ENCODE measurements at regions not wholly inside any gene's neighbourhood (a gene's known extent, or its start where the extent isn't known, plus 50 kb on each side); places are given as distances from the start of the nearest gene placed in this dataset.

DNA sequence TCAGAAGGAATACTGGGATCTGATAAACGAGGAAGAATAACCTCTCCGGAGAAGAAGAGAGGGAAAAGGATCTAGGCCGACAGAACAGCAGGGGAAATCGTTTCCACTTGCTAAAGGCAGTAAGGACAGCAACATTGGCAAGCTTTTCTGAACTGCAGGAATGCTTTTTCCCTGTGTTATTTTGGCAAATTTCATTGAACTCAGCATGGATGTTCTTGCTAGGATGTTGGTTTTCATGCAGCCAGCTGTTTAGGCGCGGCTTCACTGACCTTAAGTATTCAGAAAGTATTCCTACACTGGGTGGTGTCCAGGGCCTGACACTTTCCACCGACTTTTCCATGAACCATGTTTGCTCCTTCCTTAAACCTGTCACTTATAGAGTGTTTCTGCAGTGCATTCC lies 489.7 kb downstream of the CNTN3 start:
- no peak for DNase-seq

DNA sequence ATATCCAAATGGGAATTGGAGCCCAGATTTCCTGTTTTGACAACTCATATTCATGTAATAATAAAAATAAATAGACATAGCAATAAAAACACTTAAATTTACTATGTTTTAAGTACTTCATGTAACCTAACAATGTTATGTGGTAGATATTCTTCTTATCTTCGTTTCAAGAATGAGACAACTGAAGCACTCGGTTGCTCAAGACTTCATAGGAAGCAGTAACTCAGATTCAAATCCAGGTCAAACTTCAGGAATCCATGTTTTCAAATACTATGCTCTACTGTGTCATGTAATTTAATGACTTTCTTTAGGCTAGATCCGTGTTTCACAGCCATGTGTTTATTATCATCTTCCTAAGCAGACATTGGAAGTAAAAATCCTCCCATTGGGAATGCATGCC lies 492.2 kb downstream of the CNTN3 start:
- DNase-seq = no peak

DNA sequence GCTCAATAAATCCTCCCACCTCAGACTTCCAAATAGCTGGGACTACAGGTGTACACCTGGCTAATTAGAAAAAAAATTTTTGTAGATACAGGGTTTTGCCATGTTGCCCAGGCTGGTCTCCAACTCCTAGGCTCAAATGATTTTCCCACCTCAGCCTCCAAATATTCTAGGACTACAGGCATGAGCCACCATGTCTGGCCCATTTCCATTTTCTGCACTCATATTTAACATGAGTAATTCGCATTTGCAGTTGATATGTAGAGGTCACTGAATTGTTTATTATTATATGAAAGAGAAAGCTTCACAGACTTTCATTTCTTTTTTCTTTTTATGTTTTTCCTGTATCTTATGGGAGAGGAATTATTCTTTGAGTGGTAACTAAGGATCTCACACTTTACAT lies 492.7 kb downstream of the CNTN3 start:
- DNase-seq = no peak

DNA sequence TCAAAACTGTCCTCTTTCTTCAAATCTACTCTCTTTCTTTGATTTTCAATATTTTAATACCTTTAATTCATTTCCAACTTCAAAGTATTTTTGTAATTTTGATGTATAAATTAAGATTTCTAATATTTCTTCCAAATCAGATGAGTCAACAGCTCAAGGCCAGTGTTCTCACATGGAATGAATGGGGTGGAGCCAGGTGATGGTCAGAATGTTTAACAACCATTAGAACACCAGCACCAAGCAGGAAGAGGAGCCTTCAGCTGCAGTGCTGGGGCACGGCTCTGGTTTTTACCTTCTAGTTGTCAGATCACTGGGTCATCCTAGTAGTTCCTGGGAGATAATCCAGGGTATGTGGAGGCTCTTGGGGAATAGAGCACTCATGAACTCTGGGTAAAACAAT lies 494.5 kb upstream of the PDZRN3 start:
- no peak for DNase-seq

DNA sequence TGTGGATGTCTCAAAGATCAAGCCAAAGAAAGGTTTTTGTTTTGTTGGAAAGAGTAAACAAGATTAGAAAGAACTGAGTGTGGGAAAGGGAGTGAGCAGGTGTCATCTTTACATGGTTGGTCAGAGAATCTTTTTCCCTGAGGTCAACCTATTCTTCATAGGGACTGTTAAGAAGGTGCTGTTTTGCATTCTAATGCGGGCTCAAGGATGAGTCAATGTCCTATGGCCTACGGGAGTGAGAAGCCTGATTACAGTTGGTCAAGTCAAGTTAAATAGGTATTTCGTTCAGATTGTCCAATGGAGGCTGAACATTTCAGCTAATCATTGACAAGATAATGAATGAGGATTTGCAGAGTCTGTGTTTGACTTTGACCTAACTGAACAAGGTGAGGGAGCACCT lies 491.2 kb upstream of the PDZRN3 start:
- no peak for DNase-seq

DNA sequence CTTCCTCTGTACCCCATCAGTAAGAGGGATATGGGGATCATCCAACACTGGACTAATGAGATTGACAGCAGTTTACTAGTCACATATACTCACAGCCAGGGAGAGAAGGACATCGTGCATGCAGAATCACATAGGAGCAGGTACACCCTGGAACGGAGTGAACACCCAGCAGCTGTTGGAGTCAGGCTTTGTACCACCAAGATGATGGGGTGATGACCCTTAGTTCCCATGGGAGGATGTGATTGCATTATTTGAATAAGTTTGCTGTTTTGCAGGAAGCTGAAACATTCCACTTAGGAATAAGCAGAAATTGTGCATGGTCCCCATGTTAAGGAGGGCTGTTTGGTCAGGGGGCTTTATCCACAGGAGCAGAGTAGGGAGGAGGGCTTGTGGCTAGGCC lies 482.7 kb upstream of the PDZRN3 start:
- no peak for DNase-seq

DNA sequence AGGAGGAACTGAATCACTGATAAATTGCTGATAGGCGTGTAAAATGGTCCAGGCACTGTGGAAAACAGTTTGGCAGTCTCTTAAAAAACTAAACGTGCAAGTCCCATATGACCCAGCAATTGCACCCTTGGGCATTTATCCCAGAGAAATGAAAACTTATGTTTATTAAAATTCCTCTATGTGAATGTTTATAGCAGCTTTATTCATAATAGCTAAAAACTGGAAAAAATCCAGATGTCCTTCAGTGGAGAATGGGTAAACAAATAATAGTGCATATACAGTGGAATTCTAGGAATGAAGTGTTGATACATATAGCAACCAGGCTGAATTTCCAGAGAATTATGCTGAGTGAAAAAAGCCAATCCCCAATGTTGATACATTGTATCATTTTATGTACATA lies 482.2 kb upstream of the PDZRN3 start:
- DNase-seq = no peak

DNA sequence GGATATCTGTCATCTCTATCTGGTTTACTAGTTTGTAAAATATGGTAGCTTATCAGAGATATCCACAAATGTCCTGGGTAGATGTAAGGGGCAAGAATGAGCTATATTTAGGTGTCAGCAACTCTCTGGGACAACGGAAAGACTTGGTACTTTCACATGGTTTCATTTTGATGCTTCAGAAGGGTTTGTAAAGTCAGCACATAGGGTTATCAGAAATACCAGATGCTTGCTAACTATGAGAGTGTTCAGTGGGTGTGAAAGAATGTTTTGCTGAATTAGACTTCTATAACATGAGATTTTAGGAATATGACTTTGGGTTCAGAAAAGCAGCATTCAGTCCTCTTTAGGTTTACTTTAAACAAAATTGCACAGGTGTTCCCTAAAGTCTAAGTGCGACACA lies 466.5 kb upstream of the PDZRN3 start:
- DNase-seq = no peak

DNA sequence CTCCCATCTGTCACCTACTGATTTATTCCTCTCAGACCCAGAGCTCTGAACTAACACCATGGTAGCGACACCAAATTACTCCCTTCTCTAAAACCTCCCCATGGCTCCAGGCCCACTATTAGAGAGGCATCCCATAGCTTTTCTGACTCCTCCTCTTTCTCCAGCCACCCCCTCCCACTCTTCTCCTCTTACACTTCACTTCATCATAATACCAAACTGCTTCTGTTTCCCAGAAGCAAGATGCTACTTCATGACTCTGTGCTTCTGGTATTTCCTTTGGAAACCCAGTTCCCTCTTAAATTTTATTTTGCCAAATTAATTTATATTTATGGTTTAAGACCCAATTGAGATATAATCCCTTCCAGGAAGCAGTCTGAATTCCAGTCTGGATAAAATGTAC lies 465.1 kb upstream of the PDZRN3 start:
- no peak for DNase-seq

DNA sequence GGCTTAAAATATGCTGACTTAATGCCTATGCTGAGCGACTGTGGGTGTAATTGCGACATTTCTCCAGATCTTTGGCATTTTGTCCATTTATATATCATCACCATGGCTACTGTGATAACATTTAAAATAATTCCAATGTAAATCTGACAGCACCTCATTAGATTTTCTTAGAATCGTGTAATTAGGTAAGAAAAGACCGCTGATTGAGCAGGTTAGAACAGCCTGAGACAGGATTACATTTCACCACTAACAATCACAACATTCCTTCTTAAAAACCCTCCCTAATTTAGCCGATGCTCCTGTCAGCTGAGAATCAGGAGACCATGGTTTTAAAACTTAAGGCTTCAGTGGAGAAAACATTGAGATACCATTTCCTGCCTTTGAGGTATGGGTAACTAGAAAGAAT lies 455.3 kb upstream of the PDZRN3 start:
- DNase-seq = no peak

DNA sequence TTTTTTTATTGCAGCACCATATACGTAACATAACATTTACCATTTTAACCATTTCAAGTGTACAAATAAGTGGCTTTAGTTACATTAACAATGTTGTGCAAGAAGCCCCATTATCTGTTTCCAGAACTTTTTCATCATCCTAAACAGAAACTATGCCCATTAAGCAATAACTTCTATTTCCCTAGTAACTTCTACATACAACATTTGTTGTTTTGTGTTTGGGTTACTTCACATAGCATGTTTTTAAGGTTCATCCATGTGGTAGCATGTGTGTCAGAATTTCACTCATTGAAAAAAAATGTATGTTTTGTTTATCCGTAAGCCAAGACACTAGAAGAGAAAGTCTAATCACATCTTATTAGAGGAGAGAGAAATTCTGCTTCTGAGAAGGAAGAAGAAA lies 450.5 kb upstream of the PDZRN3 start:
- no peak for DNase-seq

DNA sequence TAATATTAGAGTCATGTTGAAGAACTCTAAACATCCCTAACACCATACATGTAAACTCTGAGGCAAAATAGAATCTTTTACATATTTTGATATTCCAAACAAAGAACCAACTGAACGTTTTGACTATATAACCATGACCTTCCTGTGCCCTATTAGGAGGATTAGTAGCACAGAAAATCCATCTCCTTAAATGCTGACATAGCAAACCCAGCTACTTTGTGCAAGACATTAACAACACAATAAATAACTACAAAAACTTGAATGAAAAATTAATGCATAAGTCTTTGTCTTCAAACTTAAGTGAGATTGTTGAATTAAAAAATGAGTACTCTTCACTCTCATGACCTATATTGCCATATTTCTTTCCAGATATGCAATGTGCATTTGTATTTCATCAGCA lies 450.0 kb upstream of the PDZRN3 start:
- DNase-seq = no peak

DNA sequence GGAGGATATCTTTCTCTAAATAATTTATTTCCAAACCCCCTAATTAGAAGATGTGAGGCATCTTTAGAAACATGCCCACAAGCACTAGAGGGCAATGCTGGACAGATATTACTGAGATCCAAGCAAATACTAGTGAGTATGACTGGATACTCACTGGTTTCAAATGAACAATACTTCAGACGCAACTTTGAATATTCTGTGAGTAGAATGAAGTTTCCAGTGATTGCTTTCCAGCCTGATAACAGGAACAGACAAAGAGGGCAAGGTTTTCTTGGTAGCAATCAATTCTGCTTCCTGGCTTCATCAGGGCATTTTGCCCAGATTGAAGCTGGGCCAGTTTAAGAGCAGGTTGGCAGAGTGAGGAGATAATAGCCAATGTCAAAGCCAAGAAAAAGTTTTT lies 442.6 kb upstream of the PDZRN3 start:
- DNase-seq = peak; percentile 22

DNA sequence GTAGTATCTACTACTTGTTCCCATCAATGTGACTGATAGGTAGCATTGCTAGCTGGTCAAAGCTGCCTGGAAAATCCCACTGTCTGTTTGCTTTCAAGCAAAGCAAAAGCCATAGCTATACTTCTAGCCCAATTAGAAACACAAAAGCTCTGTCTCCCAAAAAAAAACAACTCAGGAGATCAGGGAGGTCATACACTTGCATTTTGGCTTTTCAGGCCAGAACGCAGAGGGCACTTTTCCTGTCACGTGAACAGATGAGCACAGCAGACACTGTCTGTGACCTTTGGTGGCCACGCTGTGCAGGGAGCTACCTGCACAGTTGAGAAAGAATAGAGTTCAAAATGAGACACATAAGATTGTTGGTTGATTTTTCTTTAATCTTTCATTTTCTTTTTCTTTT lies 441.7 kb upstream of the PDZRN3 start:
- DNase-seq = peak; percentile 12

DNA sequence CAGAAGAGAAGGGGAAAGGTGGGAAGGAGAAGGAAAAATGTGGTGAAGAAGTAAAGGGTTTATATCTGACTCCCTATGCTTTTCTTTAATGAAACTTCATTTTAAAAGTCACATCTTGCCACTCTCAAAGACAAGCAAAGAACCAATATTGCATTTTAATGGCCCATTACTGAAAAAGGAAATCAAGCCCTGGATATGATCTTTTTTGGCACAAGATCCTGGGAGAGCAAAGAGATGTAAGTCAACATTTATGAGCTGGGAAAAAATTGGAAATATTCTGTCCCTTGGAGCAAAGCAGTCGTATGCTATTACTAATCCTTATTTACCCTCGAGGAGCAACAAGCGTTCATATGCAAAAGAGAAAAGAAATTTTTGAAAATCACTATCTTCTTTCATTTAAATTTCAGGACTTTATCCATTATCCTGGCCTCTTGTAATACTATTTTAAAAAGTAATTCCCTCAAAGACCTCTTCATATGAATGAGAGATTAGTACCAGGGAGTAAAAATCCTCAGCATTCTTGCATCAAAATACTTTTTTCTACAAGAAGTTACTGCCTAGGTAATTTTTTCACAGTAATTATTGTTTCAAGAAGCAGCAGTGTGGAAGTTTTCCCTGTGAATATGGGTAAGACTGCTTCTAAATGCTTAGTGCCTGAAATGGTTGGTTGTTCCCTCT lies 435.3 kb upstream of the PDZRN3 start:
- DNase-seq = no peak

DNA sequence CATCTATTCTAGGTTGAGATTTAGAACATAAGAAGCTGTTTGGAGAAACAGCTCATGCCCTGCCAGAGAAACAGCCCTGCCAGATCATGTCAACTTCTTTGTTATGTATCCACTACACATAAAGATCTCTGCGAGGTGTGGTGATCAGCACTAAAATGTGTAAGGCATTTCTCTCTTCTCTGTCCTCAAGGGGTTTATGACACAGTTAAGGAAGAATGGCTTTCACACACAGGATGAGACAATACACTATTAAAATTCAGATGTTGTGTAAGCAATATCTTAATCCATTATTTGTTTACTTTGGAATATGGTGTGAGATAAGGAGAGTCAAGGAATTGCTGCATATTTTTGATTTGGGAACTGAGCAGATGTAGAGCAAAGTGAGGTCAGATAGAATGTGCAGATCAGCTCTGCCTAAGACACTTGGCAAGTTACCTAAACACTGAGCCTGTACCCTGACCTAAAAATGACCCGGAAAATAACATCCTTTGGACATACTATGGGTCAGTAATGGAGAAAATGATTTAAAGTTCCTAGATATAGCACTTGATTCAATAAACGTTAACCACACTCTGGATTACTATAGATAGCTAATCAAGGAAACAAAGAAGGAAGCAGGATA lies 434.7 kb upstream of the PDZRN3 start:
- DNase-seq = no peak

DNA sequence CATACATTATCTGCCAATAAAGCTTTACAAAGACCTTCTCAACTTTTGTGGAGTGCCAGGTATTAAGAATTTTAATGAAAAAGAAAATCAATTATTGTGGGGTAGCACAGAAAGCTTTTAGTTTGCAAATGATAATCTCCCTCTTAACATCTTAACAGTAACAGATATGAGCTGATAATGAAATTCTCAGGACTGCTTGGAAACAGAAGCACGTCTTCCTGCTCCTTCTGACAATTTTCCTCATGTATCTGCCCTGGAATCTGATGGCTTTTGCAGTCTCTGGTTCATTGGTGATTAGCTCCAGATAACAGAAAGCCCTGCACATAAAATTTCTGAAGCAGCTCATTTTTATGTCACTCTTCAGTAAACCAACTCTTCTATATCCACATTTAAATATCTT lies 432.4 kb upstream of the PDZRN3 start:
- DNase-seq = no peak

DNA sequence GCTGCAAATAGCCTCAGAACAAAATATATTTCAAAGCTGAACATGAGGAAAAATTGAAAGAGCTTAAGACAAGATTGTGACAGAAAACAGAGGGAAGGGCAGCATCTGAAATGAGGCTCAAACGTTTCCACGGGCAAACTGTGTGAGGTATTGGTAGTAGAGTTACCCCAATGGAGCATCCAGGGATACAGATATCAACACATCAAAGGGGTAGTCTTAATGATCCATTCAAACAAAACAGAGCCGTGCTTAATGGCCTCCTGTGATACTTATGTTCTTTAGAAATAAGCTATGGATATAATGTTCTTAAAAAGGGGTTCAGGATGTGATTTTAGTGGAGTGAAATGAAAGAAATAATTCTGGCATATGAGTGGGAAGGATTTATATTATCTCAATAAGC lies 430.3 kb upstream of the PDZRN3 start:
- no peak for DNase-seq

DNA sequence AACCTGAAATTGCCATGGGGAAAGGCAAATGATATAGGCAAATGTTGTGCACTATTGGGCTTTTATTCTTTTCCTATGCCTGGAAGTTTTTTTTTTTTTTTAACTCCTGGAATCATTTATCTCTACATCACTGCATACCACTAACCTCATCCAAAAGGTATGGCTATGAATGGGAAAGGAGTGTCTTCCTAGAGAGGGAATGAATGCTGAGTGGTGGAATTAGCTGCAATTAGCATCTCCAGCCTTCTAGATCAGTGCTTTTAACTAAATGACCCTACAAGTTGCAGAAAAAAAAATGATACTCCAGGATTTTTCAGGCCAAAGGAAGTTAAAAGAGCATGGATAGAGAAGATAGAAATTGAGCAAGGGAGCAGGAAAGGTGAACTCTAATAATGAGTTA lies 429.8 kb upstream of the PDZRN3 start:
- DNase-seq = no peak

DNA sequence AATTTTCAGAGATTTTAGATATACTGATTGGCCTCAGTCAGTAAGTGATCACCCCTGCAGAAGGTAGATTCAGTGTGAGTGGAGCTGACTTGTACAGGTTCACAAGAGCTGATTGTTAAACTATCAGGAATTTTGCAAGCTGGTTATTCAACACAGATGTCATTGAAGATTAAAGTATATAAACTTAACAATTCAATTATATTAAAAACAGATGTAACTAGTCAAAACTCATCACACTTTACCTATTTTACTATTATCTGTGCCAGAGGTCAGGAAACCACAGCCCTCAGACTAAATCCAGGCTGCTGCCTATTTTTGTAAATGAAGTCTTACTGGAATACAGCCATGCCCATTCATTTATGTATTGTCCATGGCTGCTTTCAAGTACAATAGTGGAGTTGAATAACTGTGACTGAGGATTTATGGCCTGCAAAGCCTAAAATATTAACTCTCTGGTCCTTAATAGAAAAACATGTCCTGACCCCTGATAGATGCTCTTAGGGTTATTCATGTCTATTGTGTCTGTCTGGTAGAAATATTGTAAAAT lies 429.3 kb upstream of the PDZRN3 start:
- DNase-seq = no peak

DNA sequence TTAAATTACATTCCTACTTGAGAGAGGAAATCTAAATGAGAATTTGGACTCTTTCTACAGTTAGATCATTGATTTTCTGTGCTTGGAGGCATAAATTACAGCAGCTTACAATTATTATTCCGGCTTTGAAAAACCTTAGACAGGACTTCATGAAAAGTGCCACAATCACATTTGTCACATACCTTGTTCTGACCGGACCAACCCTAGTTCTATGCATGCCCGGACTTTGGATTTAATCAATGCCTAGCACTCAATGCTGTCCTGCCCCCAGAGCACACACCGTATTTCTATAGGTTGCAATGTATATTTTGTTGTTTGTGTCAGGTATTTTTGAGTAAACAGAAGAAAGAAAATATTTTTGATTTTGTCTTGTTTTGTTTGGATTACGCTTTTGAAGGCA lies 424.7 kb upstream of the PDZRN3 start:
- no peak for DNase-seq

DNA sequence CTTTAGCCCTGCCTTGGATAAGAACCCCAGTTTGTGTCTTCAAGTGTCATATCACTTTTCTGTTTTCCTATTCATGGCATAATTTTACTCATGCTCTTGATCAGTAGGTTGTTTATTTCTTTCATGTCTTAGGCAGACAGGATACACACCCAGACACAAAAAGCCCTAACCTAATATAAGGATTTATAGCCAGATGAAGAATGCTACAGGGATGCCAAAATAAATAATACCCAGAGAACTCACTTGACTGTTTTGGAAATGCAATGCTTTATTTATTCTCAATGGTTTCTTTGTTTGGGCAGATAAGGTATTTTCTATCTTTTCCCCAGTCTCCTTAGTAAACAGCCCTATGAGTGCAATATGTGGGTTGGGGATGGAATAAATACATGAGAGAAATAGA lies 424.0 kb upstream of the PDZRN3 start:
- no peak for DNase-seq

DNA sequence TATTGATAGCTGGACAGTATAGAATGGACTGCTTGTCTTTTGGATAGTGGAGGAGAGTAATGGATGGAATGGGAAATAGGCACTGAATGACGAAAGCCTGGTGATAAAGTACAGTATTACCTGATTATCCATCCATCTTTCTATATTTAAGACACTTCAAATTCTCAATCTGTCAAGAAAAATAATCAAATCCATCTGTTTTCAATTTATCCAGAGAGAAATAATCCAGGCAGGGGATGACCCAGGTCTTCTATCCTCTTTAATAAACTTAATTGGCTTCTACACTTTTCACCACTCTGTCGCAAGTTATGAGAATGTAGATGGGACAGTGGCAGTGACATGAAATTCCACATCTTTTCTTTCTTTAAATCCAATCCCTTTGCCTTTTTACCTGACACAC lies 420.3 kb upstream of the PDZRN3 start:
- DNase-seq = no peak

DNA sequence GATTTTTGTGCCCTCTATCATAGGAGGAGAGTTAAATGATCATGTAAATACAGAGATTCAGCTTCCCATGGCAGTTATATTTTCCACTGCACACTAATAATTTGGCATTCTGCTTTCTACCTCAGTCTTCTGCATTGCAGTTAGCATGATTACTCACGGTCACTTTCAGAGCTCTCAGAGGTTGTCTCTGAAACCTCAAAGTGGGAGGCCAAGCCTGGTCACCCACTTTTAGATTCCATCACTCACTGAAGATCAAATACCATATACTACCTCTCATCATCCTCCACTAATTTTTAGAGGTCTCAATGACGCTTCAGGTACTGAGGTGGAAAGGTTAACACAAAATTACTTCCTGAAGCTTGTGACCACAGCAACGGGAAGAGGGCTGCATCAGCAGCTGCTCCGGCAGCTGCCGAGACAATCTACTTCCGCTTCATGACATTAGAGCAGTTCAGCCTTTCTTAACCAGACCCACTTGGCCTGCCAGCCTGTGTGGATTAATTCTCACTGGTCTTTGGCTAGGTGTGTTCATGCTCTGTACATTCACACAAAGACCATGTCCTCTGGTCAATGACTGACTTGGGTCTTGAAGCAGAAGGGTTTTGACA lies 416.4 kb upstream of the PDZRN3 start:
- DNase-seq = peak; percentile 60

DNA sequence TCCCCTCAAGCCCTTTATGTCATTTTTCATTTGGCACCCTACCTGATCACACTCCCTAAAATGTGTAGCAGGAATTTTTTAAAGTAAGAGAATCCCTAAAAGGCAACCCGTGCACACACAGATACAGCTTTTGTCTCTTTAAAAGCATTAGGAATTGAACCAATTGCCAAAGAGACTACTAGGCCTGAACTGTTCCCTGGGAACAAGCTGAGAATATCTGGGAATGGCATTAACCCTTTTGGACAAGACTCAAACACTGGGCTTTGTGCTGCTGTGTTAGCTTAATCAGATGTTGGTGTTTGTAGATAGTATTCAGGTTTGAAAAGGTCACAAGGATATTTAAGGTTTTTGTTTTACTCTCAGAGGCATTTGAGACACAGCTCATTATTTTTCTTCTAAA lies 414.4 kb upstream of the PDZRN3 start:
- no peak for DNase-seq
